ENCODE measurements at regions not wholly inside any gene's neighbourhood (a gene's known extent, or its start where the extent isn't known, plus 50 kb on each side); places are given as distances from the start of the nearest gene placed in this dataset.
A peak's percentile ranks its signal among the peaks of the same experiment; 100 is the strongest.
"Not testable (repeated sequence)": the region's sequence is repeated elsewhere in the genome, so short reads cannot be mapped to it uniquely, and the experiment has no call there.

GRCh38 chr13:18212873-18213272 is 968.8 kb downstream of the TUBA3C start:
- Histone ChIP-seq H3K79me2 (ENCODE audit: low read length) (no peaks in the 10 kb centered on the region), H3K36me3 (replicated peaks; ENCODE audit: insufficient read depth, low read length) (no peaks in the 10 kb centered on the region), H3K4me2 (ENCODE audit: low read depth, low read length) (no peak overlapping the region), H3K9ac (ENCODE audit: low read length) (no peak overlapping the region), H3K4me1 (ENCODE audit: low read length) (no peaks in the 10 kb centered on the region), H2AFZ (ENCODE audit: low read length) (no peak overlapping the region), H3K9me3 (replicated peaks; ENCODE audit: insufficient read depth, low read length) (no peaks in the 10 kb centered on the region), H3K9me2 (replicated peaks; ENCODE audit: insufficient read depth, low read length) (no peaks in the 10 kb centered on the region), H3K27me3 (replicated peaks; ENCODE audit: insufficient read depth, low read length) (no peaks in the 10 kb centered on the region), H3F3A (ENCODE audit: insufficient read depth, low read length) (no peaks in the 10 kb centered on the region), H3K27ac (ENCODE audit: low read length) (no peak overlapping the region), H3K4me3 (ENCODE audit: low read length) (no peak overlapping the region), H4K20me1 (ENCODE audit: insufficient read depth, low read length) (no peaks in the 10 kb centered on the region)
- TF ChIP-seq EZH2 (optimal IDR thresholded peaks at IDR 0.05; ENCODE audit: low read depth, low read length) (no peak), EZH2phosphoT487 (IDR thresholded peaks at IDR 0.05; ENCODE audit: low read length) (no peak)
- DNase-seq: no peak

- not testable (repeated sequence) for H3K79me2 ChIP-seq (ENCODE audit: low read length); H3K4me1 ChIP-seq (ENCODE audit: low read length); H3K27me3 ChIP-seq (replicated peaks; ENCODE audit: insufficient read depth, low read length); DNase-seq; H3F3A ChIP-seq (ENCODE audit: insufficient read depth, low read length); H2AFZ ChIP-seq (ENCODE audit: low read length); H3K9ac ChIP-seq (ENCODE audit: low read length); H4K20me1 ChIP-seq (ENCODE audit: insufficient read depth, low read length); H3K9me2 ChIP-seq (replicated peaks; ENCODE audit: insufficient read depth, low read length); H3K9me3 ChIP-seq (replicated peaks; ENCODE audit: insufficient read depth, low read length); H3K4me2 ChIP-seq (ENCODE audit: low read depth, low read length); H3K4me3 ChIP-seq (ENCODE audit: low read length); H3K36me3 ChIP-seq (replicated peaks; ENCODE audit: insufficient read depth, low read length); H3K27ac ChIP-seq (ENCODE audit: low read length)
Observed at GRCh38 chr13:18211752-18212560, 969.7 kb downstream of the TUBA3C start.

- H2AFZ ChIP-seq (ENCODE audit: low read length); H3K27me3 ChIP-seq (replicated peaks; ENCODE audit: insufficient read depth, low read length); H3K4me2 ChIP-seq (ENCODE audit: low read depth, low read length); H3K9me3 ChIP-seq (replicated peaks; ENCODE audit: insufficient read depth, low read length); H3K27ac ChIP-seq (ENCODE audit: low read length); H3K36me3 ChIP-seq (replicated peaks; ENCODE audit: insufficient read depth, low read length); H3K4me3 ChIP-seq (ENCODE audit: low read length); H3K9ac ChIP-seq (ENCODE audit: low read length); H3K9me2 ChIP-seq (replicated peaks; ENCODE audit: insufficient read depth, low read length); H3K79me2 ChIP-seq (ENCODE audit: low read length); H4K20me1 ChIP-seq (ENCODE audit: insufficient read depth, low read length); H3F3A ChIP-seq (ENCODE audit: insufficient read depth, low read length); DNase-seq; H3K4me1 ChIP-seq (ENCODE audit: low read length): not testable (repeated sequence)
Observed at GRCh38 chr13:18204614-18205178, 976.9 kb downstream of the TUBA3C start.

DNA sequence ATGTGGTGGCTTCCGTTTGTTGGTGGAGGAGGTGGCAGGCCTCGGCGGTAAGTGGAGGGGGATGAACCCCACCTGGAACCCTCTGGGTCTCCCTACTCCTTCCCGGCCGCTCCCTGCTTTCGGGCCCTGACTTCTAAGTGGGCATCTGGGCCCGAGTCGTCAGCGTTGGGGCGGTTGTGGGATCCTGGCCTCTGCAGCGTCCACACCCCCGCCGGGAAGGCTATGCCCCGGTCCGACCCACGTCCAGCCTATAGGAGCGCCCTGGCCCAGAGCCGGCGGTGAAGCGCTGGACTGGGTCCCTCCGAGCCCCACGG is 986.3 kb downstream of the TUBA3C start:
- Histone ChIP-seq H3K27ac (ENCODE audit: low read length) (peak overlapping the region; percentile 21; the same call in 1 of the 2 replicates), H3K4me3 (ENCODE audit: low read length) (peak overlapping the region; percentile 34; the same call in 1 of the 2 replicates), H3K9ac (ENCODE audit: low read length) (peak overlapping the region; percentile 25; the same call in 1 of the 2 replicates)
- not testable (repeated sequence) for H4K20me1 ChIP-seq (ENCODE audit: insufficient read depth, low read length); H3K4me1 ChIP-seq (ENCODE audit: low read length); H3K79me2 ChIP-seq (ENCODE audit: low read length); H3K27me3 ChIP-seq (replicated peaks; ENCODE audit: insufficient read depth, low read length); H3K9me2 ChIP-seq (replicated peaks; ENCODE audit: insufficient read depth, low read length); H3K9me3 ChIP-seq (replicated peaks; ENCODE audit: insufficient read depth, low read length); H3F3A ChIP-seq (ENCODE audit: insufficient read depth, low read length); H3K36me3 ChIP-seq (replicated peaks; ENCODE audit: insufficient read depth, low read length); H2AFZ ChIP-seq (ENCODE audit: low read length); H3K4me2 ChIP-seq (ENCODE audit: low read depth, low read length)
- peak; percentile 7 for DNase-seq

DNA sequence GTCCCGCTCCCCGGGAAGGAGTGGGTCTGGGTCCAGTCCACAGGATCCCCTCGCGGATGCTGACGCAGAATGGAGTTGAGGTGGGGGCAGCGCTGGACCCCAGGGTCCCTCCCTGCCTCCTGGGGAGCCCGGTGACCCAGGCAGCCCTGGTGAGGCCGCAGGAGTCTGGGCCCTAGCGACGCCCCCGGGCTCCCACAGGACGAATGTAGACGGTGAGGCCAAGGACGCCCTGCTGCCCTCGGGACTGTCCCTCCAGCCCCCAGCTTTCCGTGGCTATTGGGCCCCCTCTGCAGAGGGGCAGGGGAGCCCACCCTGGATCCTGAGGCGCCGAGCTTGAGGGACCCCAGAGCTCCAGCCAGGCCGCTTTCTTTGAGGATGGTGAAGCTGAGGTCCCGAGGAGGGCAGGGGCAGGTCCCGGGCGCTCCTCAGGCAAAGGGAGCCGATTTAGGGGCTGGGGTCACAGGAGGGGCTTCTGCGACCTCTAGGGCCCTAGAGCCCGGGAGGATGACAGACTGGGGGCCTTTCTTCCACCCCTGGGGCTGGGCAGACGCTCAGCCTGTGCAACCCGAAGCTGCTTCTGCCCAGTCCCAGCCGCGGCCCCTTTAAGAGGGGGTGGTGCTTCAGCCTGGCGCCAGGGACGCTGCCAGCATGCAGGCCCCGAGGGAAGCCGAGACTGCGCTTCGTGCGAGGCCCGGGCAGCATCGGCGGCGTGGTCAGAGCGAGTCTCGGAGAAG is 986.8 kb downstream of the TUBA3C start:
- not testable (repeated sequence) for H3K27me3 ChIP-seq (replicated peaks; ENCODE audit: insufficient read depth, low read length); H3K4me2 ChIP-seq (ENCODE audit: low read depth, low read length); H3K9me3 ChIP-seq (replicated peaks; ENCODE audit: insufficient read depth, low read length); H3F3A ChIP-seq (ENCODE audit: insufficient read depth, low read length); H2AFZ ChIP-seq (ENCODE audit: low read length); H3K79me2 ChIP-seq (ENCODE audit: low read length); H3K4me3 ChIP-seq (ENCODE audit: low read length); H3K9me2 ChIP-seq (replicated peaks; ENCODE audit: insufficient read depth, low read length); H4K20me1 ChIP-seq (ENCODE audit: insufficient read depth, low read length); DNase-seq; H3K27ac ChIP-seq (ENCODE audit: low read length); H3K9ac ChIP-seq (ENCODE audit: low read length); H3K36me3 ChIP-seq (replicated peaks; ENCODE audit: insufficient read depth, low read length); H3K4me1 ChIP-seq (ENCODE audit: low read length)

DNA sequence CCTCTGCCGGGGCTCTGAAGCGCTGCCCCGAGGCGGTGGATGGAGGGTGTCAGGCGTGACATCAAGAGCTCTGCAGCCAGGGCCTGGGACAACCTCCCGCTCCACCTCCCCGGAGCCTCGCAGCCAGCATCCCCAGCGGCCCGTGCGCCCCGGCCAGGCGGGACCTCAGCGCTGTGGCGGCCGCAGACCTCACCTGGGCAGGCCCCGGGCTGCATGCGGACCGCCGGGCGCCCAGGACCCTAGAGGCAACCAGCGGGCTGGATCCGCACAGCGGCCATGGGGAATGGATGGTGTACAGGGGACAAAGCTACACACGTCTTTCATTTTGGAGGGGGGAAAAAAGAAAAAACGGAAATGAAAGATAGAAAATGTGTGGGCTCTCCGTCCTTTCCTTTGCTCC is 987.5 kb downstream of the TUBA3C start:
- not testable (repeated sequence) for H3K36me3 ChIP-seq (replicated peaks; ENCODE audit: insufficient read depth, low read length); H3K79me2 ChIP-seq (ENCODE audit: low read length); H3K27ac ChIP-seq (ENCODE audit: low read length); H4K20me1 ChIP-seq (ENCODE audit: insufficient read depth, low read length); H3K9ac ChIP-seq (ENCODE audit: low read length); H3K27me3 ChIP-seq (replicated peaks; ENCODE audit: insufficient read depth, low read length); H3K4me1 ChIP-seq (ENCODE audit: low read length); H3F3A ChIP-seq (ENCODE audit: insufficient read depth, low read length); DNase-seq; H3K4me3 ChIP-seq (ENCODE audit: low read length); H3K9me3 ChIP-seq (replicated peaks; ENCODE audit: insufficient read depth, low read length); H3K4me2 ChIP-seq (ENCODE audit: low read depth, low read length); H3K9me2 ChIP-seq (replicated peaks; ENCODE audit: insufficient read depth, low read length); H2AFZ ChIP-seq (ENCODE audit: low read length)
